ENCODE measurements at regions not wholly inside any gene's neighbourhood (a gene's known extent, or its start where the extent isn't known, plus 50 kb on each side); places are given as distances from the start of the nearest gene placed in this dataset.

- intact Hi-C loops (cut with DNase I; ENCODE audit: low total_unique reads): no loop called here
- H3K27ac ChIP-seq: no peak overlapping the region
- TF ChIP-seq, protein P1, sequence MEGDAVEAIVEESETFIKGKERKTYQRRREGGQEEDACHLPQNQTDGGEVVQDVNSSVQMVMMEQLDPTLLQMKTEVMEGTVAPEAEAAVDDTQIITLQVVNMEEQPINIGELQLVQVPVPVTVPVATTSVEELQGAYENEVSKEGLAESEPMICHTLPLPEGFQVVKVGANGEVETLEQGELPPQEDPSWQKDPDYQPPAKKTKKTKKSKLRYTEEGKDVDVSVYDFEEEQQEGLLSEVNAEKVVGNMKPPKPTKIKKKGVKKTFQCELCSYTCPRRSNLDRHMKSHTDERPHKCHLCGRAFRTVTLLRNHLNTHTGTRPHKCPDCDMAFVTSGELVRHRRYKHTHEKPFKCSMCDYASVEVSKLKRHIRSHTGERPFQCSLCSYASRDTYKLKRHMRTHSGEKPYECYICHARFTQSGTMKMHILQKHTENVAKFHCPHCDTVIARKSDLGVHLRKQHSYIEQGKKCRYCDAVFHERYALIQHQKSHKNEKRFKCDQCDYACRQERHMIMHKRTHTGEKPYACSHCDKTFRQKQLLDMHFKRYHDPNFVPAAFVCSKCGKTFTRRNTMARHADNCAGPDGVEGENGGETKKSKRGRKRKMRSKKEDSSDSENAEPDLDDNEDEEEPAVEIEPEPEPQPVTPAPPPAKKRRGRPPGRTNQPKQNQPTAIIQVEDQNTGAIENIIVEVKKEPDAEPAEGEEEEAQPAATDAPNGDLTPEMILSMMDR (IDR thresholded peaks at IDR 0.05): no peak
- TF ChIP-seq POLR2AphosphoS5 (IDR thresholded peaks at IDR 0.05) (no peak), POLR2A (IDR thresholded peaks at IDR 0.05) (no peak), EP300 (IDR thresholded peaks at IDR 0.05; ENCODE audit: low read depth) (no peak)
- no peak for DNase-seq
- in situ Hi-C loops (cut with MboI; ENCODE audit: low pct_ligation_motif_present in 1 of 4, low pct_unique_long_range_greater_than_20kb in 1 of 4, low sequenced_read_pairs in 3 of 4): no loop called here
- H3K9me3 ChIP-seq: no peaks in the 10 kb centered on the region
- no peaks in the 10 kb centered on the region for H3K4me1 ChIP-seq
- no peak overlapping the region for H3K4me3 ChIP-seq
- no peaks in the 10 kb centered on the region for H3K36me3 ChIP-seq
- no peaks in the 10 kb centered on the region for H3K27me3 ChIP-seq
- WGBS, 2 donors (ENCODE audit: low coverage in 1 of 2): 55% methylated on average over 10 of the region's 10 CpGs; no CpG with 5 or more reads in 1 of the 2 donors
Observed at GRCh38 chr6:167589615-167589940, 237.1 kb upstream of the AFDN start.

DNA sequence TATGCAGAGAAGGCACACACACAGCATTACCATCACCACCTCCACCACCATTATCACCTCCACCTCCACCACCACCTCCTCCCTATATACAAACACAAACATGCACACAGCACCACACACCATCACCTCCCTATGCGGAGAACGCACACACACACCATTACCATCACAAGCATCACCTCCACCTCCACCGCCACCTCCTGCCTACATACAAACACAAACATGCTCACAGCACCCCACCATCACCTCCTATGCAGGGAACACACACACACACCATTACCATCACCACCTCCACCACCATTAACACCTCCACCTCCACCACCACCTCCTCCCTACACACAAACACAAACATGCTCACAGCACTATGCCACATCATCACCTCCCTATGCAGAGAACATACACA, 236.5 kb upstream of the AFDN start:
- 69 to 89% methylated on average over 3 of the region's 3 CpGs for WGBS, 2 donors (ENCODE audit: low coverage in 1 of 2)
- intact Hi-C loops (cut with DNase I; ENCODE audit: low total_unique reads) (no loop called here), in situ Hi-C loops (cut with MboI; ENCODE audit: low pct_ligation_motif_present in 1 of 4, low pct_unique_long_range_greater_than_20kb in 1 of 4, low sequenced_read_pairs in 3 of 4) (no loop called here)
- Histone ChIP-seq H3K36me3 (no peaks in the 10 kb centered on the region), H3K27ac (no peak overlapping the region), H3K4me3 (no peak overlapping the region), H3K27me3 (no peaks in the 10 kb centered on the region), H3K4me1 (no peaks in the 10 kb centered on the region), H3K9me3 (no peaks in the 10 kb centered on the region)
- no peak for TF ChIP-seq EP300 (IDR thresholded peaks at IDR 0.05; ENCODE audit: low read depth)
- no peak for TF ChIP-seq POLR2A (IDR thresholded peaks at IDR 0.05)
- no peak for TF ChIP-seq POLR2AphosphoS5 (IDR thresholded peaks at IDR 0.05)
- TF ChIP-seq, protein P1 (IDR thresholded peaks at IDR 0.05): no peak
- DNase-seq: no peak
